ENCODE measurements at regions not wholly inside any gene's neighbourhood (a gene's known extent, or its start where the extent isn't known, plus 50 kb on each side); places are given as distances from the start of the nearest gene placed in this dataset.

DNA sequence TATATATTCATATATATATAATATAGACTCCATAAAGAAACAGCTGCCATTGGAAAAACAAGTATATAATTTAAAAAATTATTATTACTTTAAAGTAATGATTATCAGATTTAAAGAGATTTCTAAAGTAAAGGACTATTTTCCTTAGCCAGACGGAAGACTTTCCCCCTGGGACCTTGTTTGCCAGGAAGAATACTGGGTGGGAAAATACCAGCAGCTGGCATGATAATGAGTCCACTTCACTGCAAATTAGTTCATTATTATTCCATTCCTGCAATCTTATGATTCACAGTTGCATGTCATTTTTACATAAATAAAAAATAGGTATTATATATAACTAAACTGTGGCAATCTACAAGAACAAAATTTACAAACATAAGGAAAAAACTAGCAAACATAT lies 339.8 kb upstream of the CDH7 start:
- Histone ChIP-seq H3K56ac (ENCODE audit: insufficient read length, low read depth, low read length) (no peak overlapping the region), H3K4ac (ENCODE audit: low read depth, low read length) (no peak overlapping the region), H4K5ac (ENCODE audit: insufficient read length, low read depth, low read length) (no peak overlapping the region), H2BK15ac (ENCODE audit: low read depth, low read length) (no peak overlapping the region), H2AFZ (ENCODE audit: low read length) (no peak overlapping the region), H3K14ac (ENCODE audit: insufficient read depth, low read length) (no peak overlapping the region), H3K27ac (ENCODE audit: insufficient read length, low read depth, low read length) (no peak overlapping the region), H4K8ac (replicated peaks; ENCODE audit: insufficient read length, low read depth, low read length) (no peak overlapping the region), H3K27me3 (ENCODE audit: insufficient read depth, low read length) (no peaks in the 10 kb centered on the region), H2BK12ac (ENCODE audit: insufficient read length, low read depth, low read length) (no peak overlapping the region), H3K23ac (ENCODE audit: insufficient read length, low read depth, low read length) (no peak overlapping the region), H3K4me2 (ENCODE audit: insufficient read depth, insufficient read length, low read length) (no peak overlapping the region), H3K79me1 (ENCODE audit: insufficient read depth, low read depth, low read length, poor library complexity, severe bottlenecking) (no peaks in the 10 kb centered on the region), H2BK5ac (ENCODE audit: insufficient read length, low read length) (no peak overlapping the region), H4K20me1 (ENCODE audit: control insufficient read depth, insufficient read depth, insufficient read length) (no peaks in the 10 kb centered on the region), H3K9me3 (ENCODE audit: control insufficient read depth, low read depth, low read length) (no peaks in the 10 kb centered on the region), H3K9ac (ENCODE audit: extremely low read depth, insufficient read length, low read length) (no peak overlapping the region), H4K91ac (ENCODE audit: insufficient read length, low read depth, low read length) (no peak overlapping the region), H3K79me2 (ENCODE audit: insufficient read depth, low read length) (no peaks in the 10 kb centered on the region), H3K23me2 (ENCODE audit: insufficient read length, low read depth, low read length, poor library complexity, severe bottlenecking) (no peaks in the 10 kb centered on the region), H3T11ph (ENCODE audit: low read length) (no peak overlapping the region), H3K4me1 (ENCODE audit: insufficient read depth, low read length) (peaks cover 4% of the 10 kb centered on the region), H2BK120ac (ENCODE audit: low read depth, low read length, poor library complexity, severe bottlenecking) (no peak overlapping the region), H2BK20ac (ENCODE audit: low read depth, low read length, poor library complexity, severe bottlenecking) (no peak overlapping the region), H2AK5ac (ENCODE audit: insufficient read length, low read length) (no peak overlapping the region), H3K18ac (ENCODE audit: insufficient read length, low read depth, low read length) (no peak overlapping the region)
- Mint-ChIP-seq H3K9me3 (no peaks in the 10 kb centered on the region; a peak in 1 of 5 replicates), H3K4me1 (peaks cover 6 to 9% of the 10 kb centered on the region in 2 experiments), H3K27me3 (ENCODE audit: low read depth) (no peaks in the 10 kb centered on the region), H3K4me3 (no peak overlapping the region), H3K27ac (no peak overlapping the region), H3K36me3 (ENCODE audit: insufficient read depth in 1 of 3, low read depth in 3 of 3) (no peaks in the 10 kb centered on the region)
- no peak for DNase-seq
- WGBS (ENCODE audit: extremely low coverage, insufficient read length, low lambda C conversion rate): no CpG with 5 or more reads among the region's 1 CpG
- TF ChIP-seq, protein P1, sequence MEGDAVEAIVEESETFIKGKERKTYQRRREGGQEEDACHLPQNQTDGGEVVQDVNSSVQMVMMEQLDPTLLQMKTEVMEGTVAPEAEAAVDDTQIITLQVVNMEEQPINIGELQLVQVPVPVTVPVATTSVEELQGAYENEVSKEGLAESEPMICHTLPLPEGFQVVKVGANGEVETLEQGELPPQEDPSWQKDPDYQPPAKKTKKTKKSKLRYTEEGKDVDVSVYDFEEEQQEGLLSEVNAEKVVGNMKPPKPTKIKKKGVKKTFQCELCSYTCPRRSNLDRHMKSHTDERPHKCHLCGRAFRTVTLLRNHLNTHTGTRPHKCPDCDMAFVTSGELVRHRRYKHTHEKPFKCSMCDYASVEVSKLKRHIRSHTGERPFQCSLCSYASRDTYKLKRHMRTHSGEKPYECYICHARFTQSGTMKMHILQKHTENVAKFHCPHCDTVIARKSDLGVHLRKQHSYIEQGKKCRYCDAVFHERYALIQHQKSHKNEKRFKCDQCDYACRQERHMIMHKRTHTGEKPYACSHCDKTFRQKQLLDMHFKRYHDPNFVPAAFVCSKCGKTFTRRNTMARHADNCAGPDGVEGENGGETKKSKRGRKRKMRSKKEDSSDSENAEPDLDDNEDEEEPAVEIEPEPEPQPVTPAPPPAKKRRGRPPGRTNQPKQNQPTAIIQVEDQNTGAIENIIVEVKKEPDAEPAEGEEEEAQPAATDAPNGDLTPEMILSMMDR (conservative IDR thresholded peaks at IDR 0.05): no peak
